ENCODE measurements at regions not wholly inside any gene's neighbourhood (a gene's known extent, or its start where the extent isn't known, plus 50 kb on each side); places are given as distances from the start of the nearest gene placed in this dataset.
"Not testable (repeated sequence)": the region's sequence is repeated elsewhere in the genome, so short reads cannot be mapped to it uniquely, and the experiment has no call there.

DNA sequence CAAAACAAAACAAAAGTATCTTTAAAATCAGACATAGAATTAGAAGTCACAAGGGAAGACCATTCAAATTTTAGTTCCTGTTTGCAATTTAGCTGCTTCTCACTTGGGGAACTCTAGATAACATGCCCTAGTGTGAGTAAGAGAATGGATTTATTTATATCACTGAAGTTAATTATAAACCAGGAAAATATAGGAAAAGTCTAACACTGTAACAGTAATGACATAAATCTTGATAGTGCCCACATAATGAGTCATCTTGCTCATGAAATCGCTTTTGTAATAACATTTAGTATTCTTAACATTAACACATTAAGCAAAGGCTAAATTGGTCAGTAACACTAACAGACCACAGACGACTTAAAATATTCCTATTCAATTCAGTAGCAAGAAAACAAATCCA, 710.7 kb downstream of the STPG2 start:
- H3K27me3 ChIP-seq, result no peaks in the 10 kb centered on the region
- DNase-seq, result no peak
- no peak overlapping the region for H3K4me3 ChIP-seq
- no peaks in the 10 kb centered on the region for H3K9me3 ChIP-seq
- H3K36me3 ChIP-seq, result no peaks in the 10 kb centered on the region

DNA sequence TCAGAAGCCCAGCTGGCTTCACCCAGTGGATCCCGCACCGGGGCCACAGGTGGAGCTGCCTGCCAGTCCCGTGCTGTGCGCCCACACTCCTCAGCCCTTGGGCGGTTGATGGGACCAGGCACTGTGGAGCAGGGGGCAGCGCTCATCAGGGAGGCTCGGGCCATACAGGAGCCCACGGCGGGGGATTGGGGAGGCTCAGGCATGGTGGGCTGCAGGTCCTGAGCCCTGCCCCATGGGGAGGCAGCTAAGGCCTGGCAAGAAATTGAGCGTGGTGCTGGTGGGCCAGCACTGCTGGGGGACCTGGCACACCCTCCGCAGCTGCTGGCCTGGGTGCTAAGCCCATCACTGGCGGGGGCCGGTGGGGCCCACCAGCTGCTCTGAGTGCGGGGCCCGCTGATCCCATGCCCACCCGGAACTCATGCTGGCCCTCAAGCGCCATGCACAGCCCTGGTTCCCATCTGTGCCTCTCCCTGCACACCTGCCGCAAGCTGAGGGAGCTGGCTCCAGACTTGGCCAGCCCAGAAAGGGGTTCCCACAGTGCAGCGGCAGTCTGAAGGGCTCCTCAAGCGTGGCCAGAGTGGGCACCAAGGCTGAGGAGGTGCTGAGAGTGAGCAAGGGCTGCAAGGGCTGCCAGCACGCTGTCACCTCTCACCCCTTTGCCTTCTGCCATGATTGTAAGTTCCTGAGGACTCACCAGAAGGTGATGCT, 705.1 kb downstream of the STPG2 start:
- DNase-seq, H3K27me3 ChIP-seq, H3K4me3 ChIP-seq, H3K9me3 ChIP-seq, H3K36me3 ChIP-seq: not testable (repeated sequence)

DNA sequence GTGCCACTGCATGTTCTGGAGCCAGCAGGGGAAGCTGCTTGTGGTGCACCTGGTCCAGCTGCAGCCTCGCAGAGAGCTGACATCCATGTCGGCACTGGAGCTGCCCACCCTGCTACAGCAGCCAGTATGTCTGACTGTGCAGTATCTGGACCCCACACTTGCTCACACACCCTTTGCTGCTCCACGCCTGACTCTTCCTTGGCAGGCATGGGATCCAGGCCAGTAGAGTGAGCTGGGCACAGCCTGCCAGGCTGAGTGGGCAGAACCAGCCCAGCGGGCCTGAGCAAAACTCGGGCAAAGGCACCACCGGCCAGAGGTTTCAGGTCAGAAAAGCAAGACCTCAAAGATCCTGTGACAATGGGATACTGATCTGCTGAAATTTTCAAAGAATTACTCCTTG, 690.1 kb downstream of the STPG2 start:
- H3K4me3 ChIP-seq, result no peak overlapping the region
- no peaks in the 10 kb centered on the region for H3K9me3 ChIP-seq
- no peaks in the 10 kb centered on the region for H3K27me3 ChIP-seq
- H3K36me3 ChIP-seq, result no peaks in the 10 kb centered on the region
- DNase-seq, result no peak

- H3K9me3 ChIP-seq, result no peaks in the 10 kb centered on the region
- no peak overlapping the region for H3K4me3 ChIP-seq
- no peak for DNase-seq
- H3K27me3 ChIP-seq, result no peaks in the 10 kb centered on the region
- no peaks in the 10 kb centered on the region for H3K36me3 ChIP-seq
Measured at GRCh38 chr4:97457253-97457652, 686.0 kb downstream of the STPG2 start.

DNA sequence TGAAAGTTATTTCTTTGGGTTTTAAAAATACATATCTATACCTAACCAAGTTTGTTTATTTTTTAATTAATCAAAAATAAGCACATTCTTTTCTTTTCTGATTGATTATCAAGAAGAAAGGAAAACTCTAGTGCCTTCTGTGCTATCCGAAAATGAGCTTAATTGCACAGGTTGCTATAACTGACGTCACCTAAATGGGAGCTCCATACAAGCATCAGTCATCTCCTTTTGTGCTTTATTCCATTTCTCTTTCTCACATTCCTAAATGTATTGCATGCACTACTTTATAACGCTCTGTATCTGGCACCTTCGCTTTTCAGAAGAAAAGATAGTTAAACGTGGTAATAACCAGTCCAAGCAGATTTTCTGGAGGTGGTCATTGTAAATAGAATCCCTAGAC, 675.0 kb downstream of the STPG2 start:
- Histone ChIP-seq H3K36me3 (no peaks in the 10 kb centered on the region), H3K4me3 (no peak overlapping the region), H3K9me3 (no peaks in the 10 kb centered on the region), H3K27me3 (no peaks in the 10 kb centered on the region)
- no peak for DNase-seq

GRCh38 chr4:97475621-97476020, 667.7 kb downstream of the STPG2 start:
- no peak for DNase-seq
- H3K9me3 ChIP-seq, result no peaks in the 10 kb centered on the region
- no peaks in the 10 kb centered on the region for H3K36me3 ChIP-seq
- no peak overlapping the region for H3K4me3 ChIP-seq
- no peaks in the 10 kb centered on the region for H3K27me3 ChIP-seq

DNA sequence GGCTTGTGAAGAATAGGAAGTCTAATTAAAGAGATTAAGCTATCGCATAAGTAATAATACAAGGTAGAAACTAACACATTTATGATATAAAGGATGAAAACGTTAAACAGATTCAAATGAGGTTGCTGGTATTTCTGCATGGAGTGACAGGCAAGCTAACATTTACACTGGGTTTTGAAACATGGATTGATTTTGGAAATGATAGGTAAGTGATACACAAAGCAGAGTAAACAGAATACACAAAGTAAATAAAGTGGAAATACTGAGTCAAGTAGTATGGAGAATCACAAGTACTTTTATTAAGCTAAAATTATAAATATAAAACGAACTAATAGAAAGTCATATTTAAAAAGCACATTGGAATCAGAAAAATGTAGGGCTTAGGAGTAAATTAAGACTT, 665.3 kb downstream of the STPG2 start:
- H3K9me3 ChIP-seq, result no peaks in the 10 kb centered on the region
- H3K4me3 ChIP-seq, result no peak overlapping the region
- no peaks in the 10 kb centered on the region for H3K36me3 ChIP-seq
- no peaks in the 10 kb centered on the region for H3K27me3 ChIP-seq
- DNase-seq, result no peak

DNA sequence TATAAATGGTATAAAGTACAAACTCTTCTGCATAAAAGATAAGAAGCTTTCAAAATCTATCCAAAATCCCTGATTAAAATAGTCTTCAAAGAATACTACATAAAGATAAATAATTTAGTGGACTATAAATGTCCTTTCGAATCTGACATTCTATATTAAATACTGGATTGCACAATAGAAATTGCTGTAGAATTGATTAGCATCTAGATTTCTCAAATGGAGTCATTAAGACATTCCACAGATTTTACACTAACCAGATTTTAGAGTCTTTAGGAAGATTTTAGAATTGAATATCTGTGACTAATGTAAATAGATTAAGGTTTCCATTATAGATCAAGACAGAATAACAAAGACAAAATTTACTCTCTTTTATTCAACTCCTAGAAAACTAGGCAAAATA, 663.9 kb downstream of the STPG2 start:
- H3K9me3 ChIP-seq, result no peaks in the 10 kb centered on the region
- no peak overlapping the region for H3K4me3 ChIP-seq
- no peaks in the 10 kb centered on the region for H3K27me3 ChIP-seq
- H3K36me3 ChIP-seq, result no peaks in the 10 kb centered on the region
- no peak for DNase-seq

GRCh38 chr4:97491856-97492255, 651.4 kb downstream of the STPG2 start:
- DNase-seq, result no peak
- Histone ChIP-seq H3K4me3 (no peak overlapping the region), H3K36me3 (no peaks in the 10 kb centered on the region), H3K9me3 (no peaks in the 10 kb centered on the region), H3K27me3 (no peaks in the 10 kb centered on the region)

DNA sequence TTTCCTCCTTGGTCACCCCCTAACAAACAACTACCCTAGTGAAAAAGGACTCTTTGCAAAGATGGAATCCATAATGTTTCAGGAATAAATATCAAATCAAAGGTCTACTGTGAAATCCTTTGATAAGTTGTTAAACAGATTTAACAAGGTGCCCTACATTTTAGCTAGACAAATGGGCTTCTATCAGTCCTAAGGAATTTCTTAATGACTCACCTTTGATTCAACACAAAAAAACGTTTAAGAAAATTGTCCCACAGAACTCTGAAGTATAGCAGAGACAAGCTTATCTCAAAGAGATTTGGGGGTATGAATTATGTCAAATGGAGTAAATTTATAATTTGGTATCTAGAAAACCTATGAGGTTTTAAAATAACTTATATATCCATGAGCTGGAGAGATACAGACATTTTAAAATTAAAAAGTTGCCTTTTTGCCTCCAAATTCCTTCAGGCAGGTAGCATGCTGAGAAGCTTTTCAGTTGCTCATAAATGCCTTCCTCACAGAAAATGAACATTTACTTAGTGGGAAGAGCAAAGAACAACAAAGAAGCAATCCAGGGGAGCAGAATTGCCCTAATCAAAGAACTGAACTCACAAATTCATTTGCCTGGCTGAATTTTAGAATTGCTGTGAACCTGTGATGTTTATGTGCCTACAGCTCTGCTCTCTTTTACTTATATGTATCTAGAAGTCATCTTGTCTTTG, 649.3 kb downstream of the STPG2 start:
- H3K4me3 ChIP-seq, result no peak overlapping the region
- no peak for DNase-seq
- no peaks in the 10 kb centered on the region for H3K27me3 ChIP-seq
- H3K36me3 ChIP-seq, result no peaks in the 10 kb centered on the region
- H3K9me3 ChIP-seq, result no peaks in the 10 kb centered on the region

GRCh38 chr4:97496298-97496873, 646.9 kb downstream of the STPG2 start:
- Histone ChIP-seq H3K27me3 (no peaks in the 10 kb centered on the region), H3K4me3 (no peak overlapping the region), H3K36me3 (no peaks in the 10 kb centered on the region), H3K9me3 (no peaks in the 10 kb centered on the region)
- DNase-seq, result no peak

DNA sequence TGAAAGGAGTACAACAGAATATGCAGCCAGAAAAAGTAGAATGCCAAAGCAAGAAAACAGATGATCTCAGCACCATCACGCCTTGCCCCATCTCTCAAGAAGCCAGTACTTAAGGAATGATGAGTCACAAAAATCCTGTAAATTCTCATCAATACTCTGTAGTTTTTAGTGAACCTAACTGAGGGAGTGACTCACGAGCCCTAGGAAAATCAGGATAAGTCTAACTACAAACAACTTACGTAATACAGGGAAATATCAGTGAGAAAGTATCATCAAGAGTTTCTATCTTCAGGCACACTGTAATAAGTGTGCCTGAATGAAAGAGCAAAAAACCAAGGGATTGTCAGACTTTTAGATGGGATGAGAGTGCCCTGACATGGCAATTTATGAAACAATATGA, 644.4 kb downstream of the STPG2 start:
- no peaks in the 10 kb centered on the region for H3K27me3 ChIP-seq
- no peaks in the 10 kb centered on the region for H3K36me3 ChIP-seq
- peak; percentile 2 for DNase-seq
- no peak overlapping the region for H3K4me3 ChIP-seq
- no peaks in the 10 kb centered on the region for H3K9me3 ChIP-seq

DNA sequence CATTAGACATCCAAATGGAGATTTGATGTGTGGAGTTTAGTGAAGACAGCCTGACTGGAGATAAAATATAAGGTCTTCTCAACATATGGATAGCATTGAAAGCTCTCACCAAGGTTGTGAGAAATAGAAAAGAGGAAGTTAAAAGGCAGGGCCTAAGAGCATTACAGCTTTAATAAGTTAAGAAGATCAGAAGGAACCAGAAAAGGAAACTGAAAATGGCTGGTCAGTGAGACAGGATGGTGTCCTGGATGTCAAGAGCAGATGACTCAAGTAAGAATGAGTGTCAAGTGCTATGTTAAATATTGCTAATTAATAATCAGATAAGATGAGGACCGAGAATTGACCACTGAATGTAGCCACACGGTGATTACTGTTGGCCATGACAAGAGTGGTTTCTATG, 642.9 kb downstream of the STPG2 start:
- H3K27me3 ChIP-seq, result no peaks in the 10 kb centered on the region
- DNase-seq, result no peak
- H3K9me3 ChIP-seq, result no peaks in the 10 kb centered on the region
- no peak overlapping the region for H3K4me3 ChIP-seq
- H3K36me3 ChIP-seq, result no peaks in the 10 kb centered on the region

DNA sequence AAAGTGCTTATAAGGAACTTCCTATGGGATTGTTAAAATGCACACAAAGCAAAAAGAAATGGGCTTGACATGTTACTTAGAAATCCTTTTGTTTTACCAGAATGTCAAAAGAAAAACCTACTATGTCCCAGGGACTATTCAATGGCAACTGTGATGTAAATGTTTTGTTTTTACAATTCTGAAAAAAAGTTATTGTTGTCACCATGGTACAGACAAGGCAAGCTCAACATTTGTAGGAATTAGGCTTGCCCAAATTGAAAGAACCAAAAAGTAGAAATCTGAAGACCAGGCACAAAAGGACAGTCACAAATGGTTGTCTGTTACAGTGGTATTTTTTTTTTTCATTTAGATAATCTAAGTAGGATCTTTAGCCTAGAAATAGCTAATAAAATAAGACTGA, 638.6 kb downstream of the STPG2 start:
- Histone ChIP-seq H3K27me3 (no peaks in the 10 kb centered on the region), H3K36me3 (no peaks in the 10 kb centered on the region), H3K4me3 (no peak overlapping the region), H3K9me3 (no peaks in the 10 kb centered on the region)
- DNase-seq, result no peak

DNA sequence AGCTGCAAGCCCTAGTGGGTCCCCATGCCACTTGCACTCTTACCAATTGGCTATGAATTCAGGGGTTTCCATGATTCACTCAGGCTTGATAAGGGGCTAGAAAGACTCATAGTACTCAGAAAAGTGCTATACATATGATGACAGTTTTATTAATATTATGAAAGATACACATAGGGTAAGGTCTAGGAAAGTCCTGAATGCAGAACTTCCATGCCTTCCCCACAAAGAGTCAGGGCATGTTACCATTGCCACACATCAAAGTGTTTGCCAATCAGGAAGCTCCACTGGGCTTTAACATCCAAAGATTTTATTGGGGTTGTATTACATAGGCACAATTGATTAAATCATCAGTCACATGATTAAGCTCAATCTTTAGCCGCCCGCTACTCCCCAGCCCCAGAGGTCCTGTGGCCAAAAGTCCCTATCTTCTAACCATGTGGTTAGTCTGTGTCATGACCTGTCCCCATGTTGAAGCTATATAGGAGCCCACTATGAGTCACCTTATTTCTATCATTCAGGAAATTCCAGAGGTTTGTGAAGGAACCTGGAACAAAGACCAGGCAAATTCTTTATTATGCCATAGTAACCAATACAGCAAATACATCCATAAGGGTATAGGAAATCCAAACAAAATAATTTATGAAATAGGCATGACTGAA, 635.6 kb downstream of the STPG2 start:
- no peaks in the 10 kb centered on the region for H3K36me3 ChIP-seq
- DNase-seq, result no peak
- H3K27me3 ChIP-seq, result no peaks in the 10 kb centered on the region
- H3K4me3 ChIP-seq, result no peak overlapping the region
- H3K9me3 ChIP-seq, result no peaks in the 10 kb centered on the region
